ENCODE measurements at regions not wholly inside any gene's neighbourhood (a gene's known extent, or its start where the extent isn't known, plus 50 kb on each side); places are given as distances from the start of the nearest gene placed in this dataset.

- Histone ChIP-seq H3K27me3 (ENCODE audit: low read length) (no peaks in the 10 kb centered on the region), H3K9me2 (replicated peaks; ENCODE audit: insufficient read depth, low read length) (no peaks in the 10 kb centered on the region), H3K27ac (ENCODE audit: low read depth, low read length) (no peak overlapping the region), H3K4me3 (ENCODE audit: insufficient read depth, low read length, poor library complexity, severe bottlenecking) (no peak overlapping the region), H3K9me3 (ENCODE audit: insufficient read depth, low read length) (no peaks in the 10 kb centered on the region), H3K79me2 (ENCODE audit: insufficient read depth, low read length) (no peaks in the 10 kb centered on the region), H3K4me2 (ENCODE audit: low read depth, low read length, poor library complexity, severe bottlenecking) (no peak overlapping the region), H2AFZ (ENCODE audit: low read depth, low read length, severe bottlenecking) (no peak overlapping the region), H3K9ac (ENCODE audit: low read length) (no peak overlapping the region), H4K20me1 (ENCODE audit: low read depth, low read length) (no peaks in the 10 kb centered on the region), H3K36me3 (ENCODE audit: low read length) (no peaks in the 10 kb centered on the region), H3F3A (ENCODE audit: insufficient read depth) (no peaks in the 10 kb centered on the region)
- no peak for TF ChIP-seq CTCF (IDR thresholded peaks at IDR 0.05; ENCODE audit: insufficient read depth, low read length, poor library complexity, severe bottlenecking)
- TF ChIP-seq EZH2phosphoT487 (conservative IDR thresholded peaks at IDR 0.05; ENCODE audit: low read length) = no peak
Measured at GRCh38 chr2:20137884-20138283, 86.5 kb upstream of the LAPTM4A start.

DNA sequence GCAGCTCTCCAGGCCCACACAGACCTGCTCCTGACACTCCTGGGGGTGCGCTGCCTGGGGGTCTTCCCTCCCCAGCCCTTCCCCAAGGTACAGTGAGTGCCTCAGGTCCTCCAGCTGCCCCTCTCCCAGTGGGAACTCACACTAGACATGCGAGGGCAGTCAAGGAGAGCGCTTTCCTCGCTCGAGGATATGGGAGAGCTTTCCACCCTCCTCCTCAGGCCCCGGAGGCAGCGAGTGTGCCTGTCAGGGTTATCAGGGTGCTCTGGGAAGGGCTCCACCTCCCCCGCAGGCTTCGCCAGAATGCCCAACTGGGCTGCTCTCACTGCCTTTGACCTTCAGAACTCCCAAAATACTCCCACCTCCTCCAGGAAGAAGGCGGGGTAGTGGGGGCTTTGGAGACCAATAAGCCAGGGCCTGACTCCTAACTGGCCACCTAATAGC, 85.7 kb upstream of the LAPTM4A start:
- Histone ChIP-seq H3K4me3 (ENCODE audit: insufficient read depth, low read length, poor library complexity, severe bottlenecking) (no peak overlapping the region), H4K20me1 (ENCODE audit: low read depth, low read length) (no peaks in the 10 kb centered on the region), H3F3A (ENCODE audit: insufficient read depth) (no peaks in the 10 kb centered on the region), H3K27ac (ENCODE audit: low read depth, low read length) (no peak overlapping the region), H3K9me3 (ENCODE audit: insufficient read depth, low read length) (no peaks in the 10 kb centered on the region), H3K27me3 (ENCODE audit: low read length) (no peaks in the 10 kb centered on the region), H3K79me2 (ENCODE audit: insufficient read depth, low read length) (no peaks in the 10 kb centered on the region), H3K36me3 (ENCODE audit: low read length) (no peaks in the 10 kb centered on the region), H3K4me2 (ENCODE audit: low read depth, low read length, poor library complexity, severe bottlenecking) (no peak overlapping the region), H2AFZ (ENCODE audit: low read depth, low read length, severe bottlenecking) (no peak overlapping the region), H3K9ac (ENCODE audit: low read length) (no peak overlapping the region), H3K9me2 (replicated peaks; ENCODE audit: insufficient read depth, low read length) (no peaks in the 10 kb centered on the region)
- TF ChIP-seq CTCF (IDR thresholded peaks at IDR 0.05; ENCODE audit: insufficient read depth, low read length, poor library complexity, severe bottlenecking) = no peak
- TF ChIP-seq EZH2phosphoT487 (conservative IDR thresholded peaks at IDR 0.05; ENCODE audit: low read length) = no peak

GRCh38 chr2:20136149-20136548, 84.7 kb upstream of the LAPTM4A start:
- Histone ChIP-seq H3K27ac (ENCODE audit: low read depth, low read length) (no peak overlapping the region), H3F3A (ENCODE audit: insufficient read depth) (no peaks in the 10 kb centered on the region), H3K9me3 (ENCODE audit: insufficient read depth, low read length) (no peaks in the 10 kb centered on the region), H3K27me3 (ENCODE audit: low read length) (no peaks in the 10 kb centered on the region), H3K9ac (ENCODE audit: low read length) (no peak overlapping the region), H4K20me1 (ENCODE audit: low read depth, low read length) (no peaks in the 10 kb centered on the region), H3K4me3 (ENCODE audit: insufficient read depth, low read length, poor library complexity, severe bottlenecking) (no peak overlapping the region), H3K9me2 (replicated peaks; ENCODE audit: insufficient read depth, low read length) (no peaks in the 10 kb centered on the region), H3K36me3 (ENCODE audit: low read length) (no peaks in the 10 kb centered on the region), H3K79me2 (ENCODE audit: insufficient read depth, low read length) (no peaks in the 10 kb centered on the region), H2AFZ (ENCODE audit: low read depth, low read length, severe bottlenecking) (no peak overlapping the region), H3K4me2 (ENCODE audit: low read depth, low read length, poor library complexity, severe bottlenecking) (no peak overlapping the region)
- TF ChIP-seq EZH2phosphoT487 (conservative IDR thresholded peaks at IDR 0.05; ENCODE audit: low read length) (no peak), CTCF (IDR thresholded peaks at IDR 0.05; ENCODE audit: insufficient read depth, low read length, poor library complexity, severe bottlenecking) (no peak)

All from SU-DHL-6 (cell line).